Erythroblast (primary cell): ENCODE measurements at regions not wholly inside any gene's neighbourhood (a gene's known extent, or its start where the extent isn't known, plus 50 kb on each side); places are given as distances from the start of the nearest gene placed in this dataset.
"Not testable (repeated sequence)": the region's sequence is repeated elsewhere in the genome, so short reads cannot be mapped to it uniquely, and the experiment has no call there.

Experiments
- DNase-seq, 2 experiments: peaks; one replicate each; lab custom pipeline; 2025; lab: John Stamatoyannopoulos, UW
- GATA1 ChIP-seq: IDR thresholded peaks from 2 replicates; pipeline ENCODE4 v1.6.1; 2011; ENCODE audit warnings: low read depth, mild to moderate bottlenecking, control low read depth, low read length, moderate library complexity
- POLR2A ChIP-seq: IDR thresholded peaks from 2 replicates; pipeline ENCODE4 v1.6.1; 2011; ENCODE audit warnings: mild to moderate bottlenecking, low read length

GRCh38 chr2:49342156-49342555 lies 187.8 kb upstream of the FSHR start:
- TF ChIP-seq POLR2A = no peak
- TF ChIP-seq GATA1 = no peak
- DNase-seq = no peak

GRCh38 chr2:49335546-49335945 lies 181.2 kb upstream of the FSHR start:
- no peak for DNase-seq
- TF ChIP-seq GATA1 (no peak), POLR2A (no peak)

DNA sequence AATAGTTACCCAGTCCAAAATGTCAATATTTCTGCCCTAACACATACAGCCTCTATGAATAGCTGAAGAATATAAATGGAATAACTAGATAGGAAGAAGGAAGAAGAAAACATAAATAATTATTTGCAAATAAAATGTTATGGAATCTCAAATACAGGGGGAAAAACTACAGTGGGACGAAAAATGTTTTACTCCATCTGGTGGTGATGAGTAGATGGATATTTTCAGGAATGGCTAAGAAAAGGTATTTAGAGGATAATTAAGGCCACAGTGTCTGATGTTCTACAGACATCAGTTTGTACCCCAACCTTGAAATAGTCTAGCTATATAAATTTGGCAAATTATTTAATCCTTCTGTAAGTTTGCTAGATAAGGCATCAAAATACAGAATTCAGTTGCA lies 178.1 kb upstream of the FSHR start:
- no peak for TF ChIP-seq POLR2A
- no peak for TF ChIP-seq GATA1
- DNase-seq = no peak

GRCh38 chr2:49318531-49318930 lies 164.2 kb upstream of the FSHR start:
- no peak for DNase-seq
- no peak for TF ChIP-seq POLR2A
- TF ChIP-seq GATA1 = no peak

GRCh38 chr2:49309461-49309860 lies 155.1 kb upstream of the FSHR start:
- no peak for TF ChIP-seq POLR2A
- no peak for TF ChIP-seq GATA1
- DNase-seq = no peak

GRCh38 chr2:49306925-49307324 lies 152.6 kb upstream of the FSHR start:
- TF ChIP-seq POLR2A = no peak
- no peak for TF ChIP-seq GATA1
- no peak for DNase-seq

DNA sequence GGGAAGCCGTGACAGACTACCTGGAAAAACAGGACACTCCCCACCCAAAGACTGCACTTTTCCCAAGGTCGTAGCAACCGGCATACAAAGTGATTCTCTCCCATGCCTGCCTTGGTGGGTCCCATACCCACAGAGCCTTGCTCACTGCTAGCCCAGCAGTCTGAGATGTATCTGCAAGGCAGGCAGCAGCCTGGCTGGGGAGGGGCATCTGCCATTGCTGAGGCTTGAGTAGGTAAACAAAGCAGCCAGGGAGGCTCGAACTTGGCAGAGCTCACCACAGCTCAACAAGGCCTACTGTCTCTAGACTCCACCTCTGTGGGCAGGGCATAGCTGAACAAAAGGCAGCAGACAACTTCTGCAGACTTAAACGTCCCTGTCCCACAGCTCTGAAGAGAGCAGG lies 144.4 kb upstream of the FSHR start:
- not testable (repeated sequence) for DNase-seq

DNA sequence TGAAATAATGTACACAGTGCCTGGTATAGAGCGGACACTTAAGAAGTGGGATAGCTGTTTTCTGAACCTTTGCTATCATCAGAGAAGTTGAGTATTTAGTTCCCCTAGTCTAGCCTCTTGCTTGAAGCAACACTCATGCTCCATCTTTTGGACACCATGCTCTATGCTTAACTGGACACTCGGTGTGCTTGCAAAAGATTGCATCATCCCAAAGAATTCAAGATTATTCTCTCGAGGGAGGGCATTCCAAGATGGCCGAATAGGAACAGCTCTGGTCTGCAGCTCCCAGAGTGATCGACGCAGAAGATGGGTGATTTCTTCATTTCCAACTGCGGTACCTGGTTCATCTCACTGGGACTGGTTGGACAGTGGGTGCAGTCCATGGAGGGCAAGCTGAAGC lies 143.9 kb upstream of the FSHR start:
- no peak for DNase-seq
- TF ChIP-seq GATA1 (no peak), POLR2A (no peak)

GRCh38 chr2:49296107-49296867 lies 142.0 kb upstream of the FSHR start:
- no peak for DNase-seq
- TF ChIP-seq POLR2A (no peak), GATA1 (no peak)

GRCh38 chr2:49294225-49294624 lies 139.9 kb upstream of the FSHR start:
- no peak for TF ChIP-seq GATA1
- no peak for TF ChIP-seq POLR2A
- no peak for DNase-seq

DNA sequence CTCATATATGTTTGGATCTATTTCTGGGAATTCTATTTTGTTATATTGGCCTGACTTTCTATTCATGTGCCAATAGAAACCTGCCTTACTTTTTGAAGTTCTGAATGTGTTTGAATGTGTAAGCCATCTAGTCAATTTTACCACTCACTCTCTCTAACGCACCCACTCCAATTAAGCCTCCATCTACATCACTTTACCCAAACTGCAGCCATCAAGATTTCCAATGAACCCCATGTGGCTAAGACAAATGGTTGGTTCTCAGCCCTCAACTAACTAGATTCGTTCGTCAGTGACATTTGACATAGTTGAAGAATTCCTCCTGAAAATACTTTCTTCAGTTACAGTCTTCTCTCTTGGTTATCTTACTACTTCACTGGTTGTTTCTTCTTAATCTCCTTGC lies 137.3 kb upstream of the FSHR start:
- no peak for DNase-seq
- TF ChIP-seq POLR2A = no peak
- no peak for TF ChIP-seq GATA1

- TF ChIP-seq GATA1 = no peak
- no peak for TF ChIP-seq POLR2A
- DNase-seq = no peak
These were observed 135.4 kb upstream of the FSHR start for GRCh38 chr2:49289711-49290110.

DNA sequence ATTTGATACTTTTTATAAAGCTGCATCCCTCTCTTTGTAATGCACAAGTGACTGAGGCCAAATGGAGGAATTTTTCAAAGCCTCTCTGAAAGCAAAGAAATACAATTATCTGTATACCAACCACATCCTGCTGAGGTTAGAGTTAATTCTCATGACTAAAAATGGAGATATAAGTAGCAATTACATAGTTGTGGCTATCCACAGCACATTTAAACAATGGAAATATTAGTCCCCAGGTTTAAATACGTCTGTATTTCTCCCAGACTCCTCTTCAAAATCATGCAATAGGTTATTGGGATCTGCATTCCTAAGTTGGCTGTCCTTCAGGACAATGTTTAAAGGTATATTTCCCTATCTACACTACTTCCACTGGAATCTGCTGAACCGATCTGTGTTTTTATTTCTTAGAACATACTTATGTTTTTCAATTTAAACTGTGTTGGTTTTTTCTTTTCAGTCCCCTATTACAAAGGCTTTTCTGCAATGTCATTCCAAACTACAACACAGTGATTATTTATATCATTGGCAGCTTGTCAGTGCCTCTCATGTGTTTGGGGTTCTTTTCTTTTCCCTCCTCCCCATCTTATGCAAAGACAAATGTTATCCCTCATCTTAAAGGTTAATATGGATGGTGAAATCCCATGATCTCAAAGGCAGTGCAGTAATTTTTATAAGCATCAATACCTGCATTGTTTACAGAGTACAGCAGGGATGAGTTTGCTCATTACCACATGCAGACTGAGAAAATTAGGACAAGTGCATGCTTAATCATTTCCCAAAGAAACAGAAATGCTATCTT lies 134.8 kb upstream of the FSHR start:
- TF ChIP-seq GATA1 (no peak), POLR2A (no peak)
- DNase-seq = no peak

DNA sequence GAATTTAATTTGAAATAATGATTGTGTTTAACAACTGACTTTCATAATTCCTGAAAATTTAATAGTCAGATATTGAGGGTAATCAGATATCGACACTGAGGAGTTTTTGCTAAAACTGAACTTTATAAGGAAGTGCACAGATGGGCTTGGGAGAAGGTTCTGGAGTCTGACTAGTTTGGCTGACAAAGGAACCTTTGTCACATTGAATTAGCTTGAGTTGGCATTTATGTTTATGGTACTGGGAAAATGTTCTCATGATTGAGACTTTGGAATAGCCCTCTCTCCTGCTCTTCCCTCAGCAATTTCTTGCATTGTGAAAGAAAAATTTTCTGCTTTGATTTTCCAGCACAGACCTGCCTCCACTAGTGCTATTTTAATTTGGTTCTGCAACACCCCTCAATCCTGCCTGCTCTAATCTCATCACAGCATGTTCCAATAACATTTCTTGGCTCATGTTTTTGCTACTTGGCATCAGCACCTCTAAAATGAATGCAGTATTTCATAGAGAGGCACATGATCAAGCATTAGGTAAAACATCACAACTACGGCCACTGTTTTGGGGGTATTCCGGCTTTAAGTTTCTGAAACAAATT lies 133.9 kb upstream of the FSHR start:
- no peak for DNase-seq
- no peak for TF ChIP-seq GATA1
- TF ChIP-seq POLR2A = no peak
